Lung (tissue), 11 donors: ENCODE measurements at regions not wholly inside any gene's neighbourhood (a gene's known extent, or its start where the extent isn't known, plus 50 kb on each side); places are given as distances from the start of the nearest gene placed in this dataset.

Experiments used
- ATAC-seq: fragments of 200-7000 bp; cut with Tn5 transposase; one replicate; pipeline ENCODE4 v1.9.1; 2020; ENCODE audit warnings: moderate number of reproducible peaks; ENCODE audit not compliant: insufficient read depth, low FRiP score
- DNase-seq, 3 donors: peaks; one replicate each; pipeline ENCODE4 v3.0.0-alpha.2; 2013 to 2017
- H3K27ac ChIP-seq, 2 donors: one replicate each; pipeline ENCODE4 v1.5.1; 2013; ENCODE audit warnings: mild to moderate bottlenecking in 2 of 2, moderate library complexity in 2 of 2, control low read depth in 1 of 2, inconsistent platforms in 1 of 2, low read depth in 1 of 2, low read length in 1 of 2
- H3K27me3 ChIP-seq, 3 donors: one replicate each; pipeline ENCODE4 v1.5.1; 2013; ENCODE audit warnings: low read length in 2 of 3; ENCODE audit not compliant: control insufficient read depth in 3 of 3, insufficient read depth in 3 of 3
- H3K36me3 ChIP-seq, 4 donors: one replicate each; pipeline ENCODE4 v1.5.1; 2013; ENCODE audit warnings: low read length in 4 of 4, mild to moderate bottlenecking in 1 of 4, moderate library complexity in 1 of 4; ENCODE audit not compliant: control insufficient read depth in 4 of 4, insufficient read depth in 4 of 4
- H3K4me1 ChIP-seq, 5 donors: one replicate each; pipeline ENCODE4 v1.5.1; 2013; ENCODE audit warnings: low read length in 5 of 5, mild to moderate bottlenecking in 2 of 5, moderate library complexity in 1 of 5; ENCODE audit not compliant: control insufficient read depth in 5 of 5, insufficient read depth in 5 of 5
- H3K4me3 ChIP-seq: one replicate; pipeline ENCODE4 v1.5.1; 2013; ENCODE audit warnings: mild to moderate bottlenecking, control low read depth, moderate library complexity
- H3K9ac ChIP-seq, 2 donors: one replicate each; pipeline ENCODE4 v1.5.1; 2013; ENCODE audit warnings: low read length in 2 of 2, control low read depth in 1 of 2; ENCODE audit not compliant: insufficient read depth in 1 of 2
- H3K9me3 ChIP-seq, 4 donors: one replicate each; pipeline ENCODE4 v1.5.1; 2013; ENCODE audit warnings: low read length in 3 of 4, mild to moderate bottlenecking in 1 of 4, moderate library complexity in 1 of 4; ENCODE audit not compliant: control insufficient read depth in 4 of 4, insufficient read depth in 3 of 4
- whole genome bisulfite sequencing, 2 donors: extraction: QIAGEN DNeasy Blood & Tissue Kit; methylation state at CpG; one replicate each; pipeline ENCODE4 v1.1.7; 2013; 5-methylcytosine and 5-hydroxymethylcytosine counted together
- TF ChIP-seq, protein P1 (sequence below): IDR thresholded peaks from 2 replicates; pipeline ENCODE4 v1.5.1; 2012; ENCODE audit warnings: mild to moderate bottlenecking; ENCODE audit errors: control extremely low read depth, extremely low read depth
- donor health status: control.
- donor health status: control.
- donor health status: Bipolar disorder and iron deficiency.
- donor health status: healthy.
- donor health status: DM: yes; HTN: yes; CAD: no.

DNA sequence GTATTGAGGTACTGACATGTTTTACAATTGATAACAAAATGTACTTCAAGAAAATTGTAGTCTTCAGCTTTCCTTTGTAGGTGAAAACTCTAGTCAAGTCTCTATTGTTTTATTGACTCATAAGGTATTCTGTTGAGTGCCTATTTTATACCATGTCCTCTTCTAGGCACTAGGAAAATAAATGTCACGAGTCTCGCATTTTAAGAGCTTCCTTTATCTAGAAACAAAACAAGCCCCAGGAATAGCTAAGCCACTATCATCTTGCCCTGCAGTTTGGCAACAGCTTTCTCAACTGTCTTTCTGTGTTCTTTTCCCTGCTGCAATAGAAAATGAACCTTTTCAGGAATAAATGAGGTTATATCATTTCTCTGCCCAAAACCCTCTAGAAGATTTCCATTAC lies 288.5 kb upstream of the NEGR1 start:
- peaks cover 0 to 11% (median 3%) of the 10 kb centered on the region in 5 donors for H3K4me1 ChIP-seq
- TF ChIP-seq, protein P1, sequence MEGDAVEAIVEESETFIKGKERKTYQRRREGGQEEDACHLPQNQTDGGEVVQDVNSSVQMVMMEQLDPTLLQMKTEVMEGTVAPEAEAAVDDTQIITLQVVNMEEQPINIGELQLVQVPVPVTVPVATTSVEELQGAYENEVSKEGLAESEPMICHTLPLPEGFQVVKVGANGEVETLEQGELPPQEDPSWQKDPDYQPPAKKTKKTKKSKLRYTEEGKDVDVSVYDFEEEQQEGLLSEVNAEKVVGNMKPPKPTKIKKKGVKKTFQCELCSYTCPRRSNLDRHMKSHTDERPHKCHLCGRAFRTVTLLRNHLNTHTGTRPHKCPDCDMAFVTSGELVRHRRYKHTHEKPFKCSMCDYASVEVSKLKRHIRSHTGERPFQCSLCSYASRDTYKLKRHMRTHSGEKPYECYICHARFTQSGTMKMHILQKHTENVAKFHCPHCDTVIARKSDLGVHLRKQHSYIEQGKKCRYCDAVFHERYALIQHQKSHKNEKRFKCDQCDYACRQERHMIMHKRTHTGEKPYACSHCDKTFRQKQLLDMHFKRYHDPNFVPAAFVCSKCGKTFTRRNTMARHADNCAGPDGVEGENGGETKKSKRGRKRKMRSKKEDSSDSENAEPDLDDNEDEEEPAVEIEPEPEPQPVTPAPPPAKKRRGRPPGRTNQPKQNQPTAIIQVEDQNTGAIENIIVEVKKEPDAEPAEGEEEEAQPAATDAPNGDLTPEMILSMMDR: no peak
- 62 to 90% methylated on average over 2 of the region's 2 CpGs for WGBS, 2 donors
- no peaks in the 10 kb centered on the region for H3K36me3 ChIP-seq
- H3K27me3 ChIP-seq: no peaks in the 10 kb centered on the region
- DNase-seq (no peak), ATAC-seq (no peak)
- H3K9ac ChIP-seq: no peak overlapping the region
- H3K9me3 ChIP-seq: peaks cover 0 to 2% (median 0%) of the 10 kb centered on the region in 4 donors
- H3K27ac ChIP-seq: no peak overlapping the region
- H3K4me3 ChIP-seq: no peak overlapping the region

DNA sequence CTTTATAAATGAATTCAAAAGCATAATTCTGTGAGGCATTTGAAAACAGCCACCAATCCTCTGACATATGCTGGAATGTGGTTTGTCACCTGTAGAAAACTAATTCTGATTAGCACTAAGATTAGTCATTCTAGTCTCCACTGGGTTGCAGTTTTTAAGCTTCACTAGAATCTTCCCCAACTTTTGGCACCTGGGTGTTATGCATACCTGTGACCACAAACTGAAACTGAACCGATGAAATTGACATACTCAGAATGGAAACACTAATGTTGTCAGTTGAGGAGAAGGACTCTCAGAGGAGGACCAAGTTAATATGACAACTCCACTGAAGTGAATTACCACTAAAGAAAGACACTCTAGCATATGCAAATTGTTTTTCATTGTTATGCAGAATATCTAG lies 285.8 kb upstream of the NEGR1 start:
- DNase-seq: no peak
- H3K4me1 ChIP-seq: peaks cover 0 to 11% (median 3%) of the 10 kb centered on the region in 5 donors
- H3K27me3 ChIP-seq: no peaks in the 10 kb centered on the region
- ATAC-seq: no peak
- no peak overlapping the region for H3K27ac ChIP-seq
- TF ChIP-seq, protein P1: no peak
- WGBS, 2 donors: 55 to 64% methylated on average over 1 of the region's 1 CpG
- peaks cover 0 to 2% (median 0%) of the 10 kb centered on the region in 4 donors for H3K9me3 ChIP-seq
- H3K36me3 ChIP-seq: no peaks in the 10 kb centered on the region
- no peak overlapping the region for H3K4me3 ChIP-seq
- no peak overlapping the region for H3K9ac ChIP-seq

DNA sequence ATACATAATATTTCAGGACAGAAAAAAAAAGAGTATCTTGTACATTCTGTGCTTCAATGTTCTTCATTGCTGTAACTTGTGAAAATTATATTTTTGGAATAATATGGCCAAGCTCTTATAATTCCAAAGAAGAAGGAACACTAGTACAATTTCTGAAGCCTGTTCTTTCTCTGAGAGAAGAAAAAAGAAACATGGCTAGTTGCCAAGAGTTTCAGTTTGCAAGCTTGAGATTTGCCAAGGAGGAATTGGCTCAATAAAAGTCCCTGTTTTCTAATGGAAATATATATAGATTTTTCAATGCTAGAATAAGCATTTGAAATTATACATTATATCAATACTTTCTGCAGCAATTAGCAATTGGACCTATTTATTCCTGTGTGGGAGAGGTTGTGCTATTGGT lies 285.2 kb upstream of the NEGR1 start:
- H3K27me3 ChIP-seq: no peaks in the 10 kb centered on the region
- peaks cover 0 to 11% (median 3%) of the 10 kb centered on the region in 5 donors for H3K4me1 ChIP-seq
- TF ChIP-seq, protein P1: no peak
- no peak for ATAC-seq
- no peak overlapping the region for H3K9ac ChIP-seq
- H3K9me3 ChIP-seq: no peaks in the 10 kb centered on the region
- no peaks in the 10 kb centered on the region for H3K36me3 ChIP-seq
- H3K27ac ChIP-seq: no peak overlapping the region
- no peak overlapping the region for H3K4me3 ChIP-seq
- DNase-seq: peak in 2 of 3 donors; percentile 83 to 94

DNA sequence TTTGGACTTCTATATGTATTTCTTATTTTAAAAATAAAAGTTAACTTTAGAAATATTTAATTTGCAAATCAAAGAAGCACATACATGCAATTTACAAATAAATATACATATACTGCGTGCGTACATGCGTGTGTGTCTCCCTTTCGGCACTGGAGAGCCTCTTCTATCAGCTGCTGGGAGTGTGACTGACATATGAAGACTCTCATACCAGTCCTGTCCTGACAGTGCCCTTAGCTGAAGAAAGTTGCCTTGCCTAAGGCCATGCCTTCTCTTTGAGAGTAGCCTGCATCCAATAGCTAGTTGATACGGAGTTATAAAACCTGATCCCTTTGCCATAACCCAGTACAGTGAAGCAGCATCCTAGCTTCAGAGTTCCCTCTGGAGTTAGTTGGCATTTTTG lies 282.4 kb upstream of the NEGR1 start:
- no peak for ATAC-seq
- WGBS, 2 donors: 94 to 97% methylated on average over 5 of the region's 5 CpGs

More for the DNA sequence above, 282.4 kb upstream of the NEGR1 start:
- H3K4me1 ChIP-seq: peaks cover 0 to 11% (median 3%) of the 10 kb centered on the region in 5 donors
- no peak overlapping the region for H3K27ac ChIP-seq
- TF ChIP-seq, protein P1: no peak
- H3K36me3 ChIP-seq: no peaks in the 10 kb centered on the region
- DNase-seq: no peak
- H3K9me3 ChIP-seq: no peaks in the 10 kb centered on the region
- H3K9ac ChIP-seq: no peak overlapping the region
- no peak overlapping the region for H3K4me3 ChIP-seq
- no peaks in the 10 kb centered on the region for H3K27me3 ChIP-seq
